ENCODE measurements at regions not wholly inside any gene's neighbourhood (a gene's known extent, or its start where the extent isn't known, plus 50 kb on each side); places are given as distances from the start of the nearest gene placed in this dataset.

DNA sequence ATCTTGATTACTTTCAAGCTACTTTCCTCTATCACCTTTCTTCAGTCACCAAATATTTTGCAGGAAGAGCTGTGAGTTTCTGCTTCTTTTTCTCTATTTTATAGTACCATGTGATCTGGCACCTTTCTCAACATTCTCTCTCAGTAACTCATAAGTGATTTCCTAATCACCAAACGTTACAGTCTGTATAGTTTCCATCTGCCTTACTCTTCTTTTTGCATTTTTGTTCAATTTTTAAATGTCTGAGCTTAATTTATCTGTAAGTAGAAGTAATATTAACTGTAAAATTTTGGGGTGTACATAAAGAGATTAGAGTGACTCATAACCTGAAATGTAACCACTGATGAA is 422.1 kb upstream of the SYT1 start:
- Histone ChIP-seq H3K4me1 (no peaks in the 10 kb centered on the region), H3K27me3 (ENCODE audit: low read depth) (no peaks in the 10 kb centered on the region), H3K36me3 (replicated peaks) (no peaks in the 10 kb centered on the region), H3K9me3 (no peaks in the 10 kb centered on the region), H3K4me3 (no peak overlapping the region)
- DNase-seq (ENCODE audit: low spot score in 2 of 2): no peak
- in situ Hi-C loops (cut with MboI; ENCODE audit: low sequenced_read_pairs): no loop called here

DNA sequence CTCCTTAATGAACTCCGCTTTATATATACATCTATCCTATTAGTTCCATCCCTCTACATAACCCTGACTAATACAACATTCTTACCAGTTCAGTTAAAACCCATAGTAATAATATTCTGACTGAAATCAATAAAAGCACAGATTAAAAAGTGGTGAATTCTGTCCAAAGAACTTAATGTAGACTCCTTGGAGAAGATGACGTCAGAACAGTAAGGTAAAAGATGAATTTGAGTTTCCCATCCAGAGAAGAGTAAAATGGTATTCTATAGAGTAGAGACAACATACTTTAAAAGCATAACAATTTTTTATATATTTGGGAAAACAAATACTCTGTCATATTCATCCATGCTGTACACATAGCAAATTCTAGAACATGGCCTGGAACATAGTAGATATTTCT is 418.0 kb upstream of the SYT1 start:
- H3K4me3 ChIP-seq: no peak overlapping the region
- H3K9me3 ChIP-seq: no peaks in the 10 kb centered on the region
- in situ Hi-C loops (cut with MboI; ENCODE audit: low sequenced_read_pairs): no loop called here
- DNase-seq (ENCODE audit: low spot score in 2 of 2): no peak
- H3K27me3 ChIP-seq (ENCODE audit: low read depth): no peaks in the 10 kb centered on the region
- H3K4me1 ChIP-seq: peaks cover 3% of the 10 kb centered on the region; the same call in 1 of the 2 replicates
- H3K36me3 ChIP-seq (replicated peaks): no peaks in the 10 kb centered on the region

- Histone ChIP-seq H3K4me3 (no peak overlapping the region), H3K9me3 (no peaks in the 10 kb centered on the region), H3K36me3 (replicated peaks) (no peaks in the 10 kb centered on the region), H3K4me1 (peaks cover 3% of the 10 kb centered on the region; the same call in 1 of the 2 replicates), H3K27me3 (ENCODE audit: low read depth) (no peaks in the 10 kb centered on the region)
- no peak for DNase-seq (ENCODE audit: low spot score in 2 of 2)
- in situ Hi-C loops (cut with MboI; ENCODE audit: low sequenced_read_pairs): no loop called here
Measured at GRCh38 chr12:78447373-78447772, 417.2 kb upstream of the SYT1 start.

- in situ Hi-C loops (cut with MboI; ENCODE audit: low sequenced_read_pairs): no loop called here
- H3K4me1 ChIP-seq: peaks cover 3% of the 10 kb centered on the region; the same call in 1 of the 2 replicates
- no peaks in the 10 kb centered on the region for H3K9me3 ChIP-seq
- H3K36me3 ChIP-seq (replicated peaks): no peaks in the 10 kb centered on the region
- H3K4me3 ChIP-seq: no peak overlapping the region
- DNase-seq (ENCODE audit: low spot score in 2 of 2): no peak
- no peaks in the 10 kb centered on the region for H3K27me3 ChIP-seq (ENCODE audit: low read depth)
Measured at GRCh38 chr12:78448692-78449091, 415.9 kb upstream of the SYT1 start.

DNA sequence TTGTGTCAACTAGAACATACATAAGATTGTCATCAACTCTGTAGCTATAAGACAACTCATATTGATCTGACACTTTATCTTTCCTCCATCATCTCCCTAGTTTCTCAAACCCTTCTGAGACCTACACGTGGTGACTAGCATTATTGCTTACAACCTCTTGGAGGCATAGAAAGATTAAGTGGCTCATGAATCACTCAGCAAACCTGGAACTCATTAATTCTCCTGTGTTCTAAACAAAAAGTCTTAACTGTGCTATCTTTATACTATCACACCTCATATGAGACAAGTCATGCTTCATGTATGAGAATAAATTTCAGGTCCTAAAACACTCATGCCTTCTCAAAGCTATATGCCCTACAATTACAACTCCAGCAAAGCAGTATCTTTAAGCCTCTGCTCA is 408.6 kb upstream of the SYT1 start:
- Histone ChIP-seq H3K27me3 (ENCODE audit: low read depth) (no peaks in the 10 kb centered on the region), H3K4me1 (no peaks in the 10 kb centered on the region), H3K36me3 (replicated peaks) (no peaks in the 10 kb centered on the region), H3K4me3 (no peak overlapping the region), H3K9me3 (no peaks in the 10 kb centered on the region)
- DNase-seq (ENCODE audit: low spot score in 2 of 2): no peak
- in situ Hi-C loops (cut with MboI; ENCODE audit: low sequenced_read_pairs): no loop called here

GRCh38 chr12:78457938-78458337 is 406.6 kb upstream of the SYT1 start:
- no peak for DNase-seq (ENCODE audit: low spot score in 2 of 2)
- in situ Hi-C loops (cut with MboI; ENCODE audit: low sequenced_read_pairs): no loop called here
- Histone ChIP-seq H3K36me3 (replicated peaks) (no peaks in the 10 kb centered on the region), H3K9me3 (no peaks in the 10 kb centered on the region), H3K27me3 (ENCODE audit: low read depth) (no peaks in the 10 kb centered on the region), H3K4me1 (no peaks in the 10 kb centered on the region), H3K4me3 (no peak overlapping the region)

- in situ Hi-C loops (cut with MboI; ENCODE audit: low sequenced_read_pairs): no loop called here
Measured at GRCh38 chr12:78470354-78471195, 394.0 kb upstream of the SYT1 start.

DNA sequence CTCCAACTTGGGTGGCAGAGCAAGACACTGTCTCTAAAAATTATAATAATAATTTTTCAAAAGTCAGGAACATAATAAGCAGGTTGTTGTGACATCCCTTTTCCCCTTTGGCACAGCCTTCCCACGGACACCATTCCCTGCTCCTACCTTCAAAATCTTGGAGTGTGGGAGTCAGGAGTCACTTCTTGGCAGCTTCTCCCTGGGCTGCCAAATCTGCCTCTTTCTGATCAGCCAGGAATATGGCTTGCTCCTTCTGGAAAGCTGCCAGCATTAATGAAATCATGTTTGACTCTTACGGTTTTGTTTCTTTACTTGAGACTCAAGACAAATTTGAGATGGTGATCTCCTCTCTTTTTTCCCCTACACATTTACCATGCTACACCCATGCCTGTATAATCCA is 391.4 kb upstream of the SYT1 start:
- Histone ChIP-seq H3K9me3 (no peaks in the 10 kb centered on the region), H3K4me1 (peaks cover 8% of the 10 kb centered on the region), H3K27me3 (ENCODE audit: low read depth) (no peaks in the 10 kb centered on the region), H3K36me3 (replicated peaks) (no peaks in the 10 kb centered on the region), H3K4me3 (no peak overlapping the region)
- in situ Hi-C loops (cut with MboI; ENCODE audit: low sequenced_read_pairs): no loop called here
- no peak for DNase-seq (ENCODE audit: low spot score in 2 of 2)

More at GRCh38 chr12:78470354-78471195, 394.0 kb upstream of the SYT1 start:
- H3K4me1 ChIP-seq: peaks cover 20% of the 10 kb centered on the region
- peak; percentile 72 for DNase-seq (ENCODE audit: low spot score in 2 of 2)
- no peaks in the 10 kb centered on the region for H3K9me3 ChIP-seq
- no peaks in the 10 kb centered on the region for H3K27me3 ChIP-seq (ENCODE audit: low read depth)
- H3K36me3 ChIP-seq (replicated peaks): no peaks in the 10 kb centered on the region
- H3K4me3 ChIP-seq: no peak overlapping the region

- in situ Hi-C loops (cut with MboI; ENCODE audit: low sequenced_read_pairs): no loop called here
- Histone ChIP-seq H3K4me1 (peaks cover 8% of the 10 kb centered on the region), H3K27me3 (ENCODE audit: low read depth) (no peaks in the 10 kb centered on the region), H3K36me3 (replicated peaks) (no peaks in the 10 kb centered on the region), H3K9me3 (no peaks in the 10 kb centered on the region), H3K4me3 (no peak overlapping the region)
- no peak for DNase-seq (ENCODE audit: low spot score in 2 of 2)
Measured at GRCh38 chr12:78473561-78473960, 391.0 kb upstream of the SYT1 start.

DNA sequence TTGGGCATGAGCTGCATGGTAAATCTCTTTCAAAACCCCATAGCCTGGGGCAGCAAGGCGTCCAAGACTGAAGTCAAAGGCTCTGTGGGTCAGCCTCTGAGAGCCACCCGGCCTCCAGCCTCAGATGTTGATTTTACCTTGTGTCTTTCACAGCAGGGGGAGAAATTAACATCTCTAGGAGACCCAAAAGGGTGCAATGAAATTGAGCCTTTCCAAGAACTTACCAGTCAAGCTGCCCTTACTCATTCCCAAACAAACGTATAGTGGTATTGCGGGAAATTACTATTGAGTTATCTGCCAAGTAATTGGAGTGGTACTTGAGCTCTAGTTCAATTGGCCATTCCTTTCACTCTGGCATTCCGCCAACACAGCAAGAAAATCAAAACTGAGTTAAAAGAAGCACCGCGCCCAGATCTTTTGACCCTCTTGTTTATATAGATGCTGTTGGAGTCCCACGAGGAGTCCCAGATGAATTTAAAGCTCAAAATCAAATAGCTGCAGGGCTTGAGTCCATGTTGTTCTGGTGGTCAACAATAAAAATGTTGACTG is 380.7 kb upstream of the SYT1 start:
- no peaks in the 10 kb centered on the region for H3K4me1 ChIP-seq
- H3K4me3 ChIP-seq: no peak overlapping the region
- H3K9me3 ChIP-seq: no peaks in the 10 kb centered on the region; the same call in 1 of the 2 replicates
- in situ Hi-C loops (cut with MboI; ENCODE audit: low sequenced_read_pairs): no loop called here
- H3K36me3 ChIP-seq (replicated peaks): no peaks in the 10 kb centered on the region
- DNase-seq (ENCODE audit: low spot score in 2 of 2): no peak
- no peaks in the 10 kb centered on the region for H3K27me3 ChIP-seq (ENCODE audit: low read depth)

- no peaks in the 10 kb centered on the region for H3K36me3 ChIP-seq (replicated peaks)
- no peaks in the 10 kb centered on the region for H3K27me3 ChIP-seq (ENCODE audit: low read depth)
- DNase-seq (ENCODE audit: low spot score in 2 of 2): no peak
- H3K9me3 ChIP-seq: no peaks in the 10 kb centered on the region
- no peaks in the 10 kb centered on the region for H3K4me1 ChIP-seq
- no peak overlapping the region for H3K4me3 ChIP-seq
- in situ Hi-C loops (cut with MboI; ENCODE audit: low sequenced_read_pairs): no loop called here
Measured at GRCh38 chr12:78489990-78490389, 374.6 kb upstream of the SYT1 start.

GRCh38 chr12:78490861-78491260 is 373.7 kb upstream of the SYT1 start:
- no peak overlapping the region for H3K4me3 ChIP-seq
- H3K27me3 ChIP-seq (ENCODE audit: low read depth): no peaks in the 10 kb centered on the region
- DNase-seq (ENCODE audit: low spot score in 2 of 2): no peak
- H3K36me3 ChIP-seq (replicated peaks): no peaks in the 10 kb centered on the region
- in situ Hi-C loops (cut with MboI; ENCODE audit: low sequenced_read_pairs): no loop called here
- no peaks in the 10 kb centered on the region for H3K4me1 ChIP-seq
- H3K9me3 ChIP-seq: no peaks in the 10 kb centered on the region

GRCh38 chr12:78494911-78495310 is 369.7 kb upstream of the SYT1 start:
- in situ Hi-C loops (cut with MboI; ENCODE audit: low sequenced_read_pairs): no loop called here
- no peak for DNase-seq (ENCODE audit: low spot score in 2 of 2)
- Histone ChIP-seq H3K4me1 (no peaks in the 10 kb centered on the region), H3K9me3 (no peaks in the 10 kb centered on the region; the same call in 1 of the 2 replicates), H3K27me3 (ENCODE audit: low read depth) (no peaks in the 10 kb centered on the region), H3K4me3 (no peak overlapping the region), H3K36me3 (replicated peaks) (no peaks in the 10 kb centered on the region)

DNA sequence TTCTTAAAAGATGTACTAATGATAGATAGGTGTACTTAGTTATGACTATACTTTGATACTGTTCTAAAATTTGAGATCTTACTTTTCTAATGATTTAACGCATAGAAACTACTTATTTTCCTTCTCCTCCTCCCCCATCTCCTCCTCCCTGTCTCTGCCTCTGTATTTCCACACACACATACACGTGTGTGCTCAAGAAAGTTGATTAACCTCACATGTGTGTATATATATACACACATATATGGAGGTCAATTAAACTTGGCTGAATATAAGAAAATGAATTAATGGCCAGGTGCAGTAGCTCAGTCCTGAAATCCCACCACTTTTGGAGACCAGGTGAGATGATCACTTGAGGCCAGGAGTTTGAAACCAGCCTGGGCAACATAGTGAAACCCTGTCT is 362.7 kb upstream of the SYT1 start:
- DNase-seq (ENCODE audit: low spot score in 2 of 2): no peak
- no peaks in the 10 kb centered on the region for H3K36me3 ChIP-seq (replicated peaks)
- H3K4me3 ChIP-seq: no peak overlapping the region
- no peaks in the 10 kb centered on the region for H3K27me3 ChIP-seq (ENCODE audit: low read depth)
- no peaks in the 10 kb centered on the region; the same call in 1 of the 2 replicates for H3K9me3 ChIP-seq
- in situ Hi-C loops (cut with MboI; ENCODE audit: low sequenced_read_pairs): no loop called here
- H3K4me1 ChIP-seq: peaks cover 4% of the 10 kb centered on the region; the same call in 1 of the 2 replicates

Measured in HAP-1 (cell line).